SK-N-SH (cell line): ENCODE measurements at regions not wholly inside any gene's neighbourhood (a gene's known extent, or its start where the extent isn't known, plus 50 kb on each side); places are given as distances from the start of the nearest gene placed in this dataset.

Experiments used
- CTCF ChIA-PET: fragments of 300-600, 350-600 bp; formaldehyde crosslinking; extraction: SDS; loops from one replicate; lab custom pipeline; 2021; lab: Yijun Ruan, JAX
- POLR2A ChIA-PET: fragments of 350-600 bp; sonication (Branson Sonifier 250); formaldehyde crosslinking; extraction: SDS; loops from one replicate; lab custom pipeline; 2020; ENCODE audit warnings: antibody characterized with exemption, inconsistent platforms; lab: Yijun Ruan, JAX
- DNase-seq: peaks from one replicate; pipeline ENCODE4 v3.0.0; 2012
- H2AFZ ChIP-seq: fragments of 200-600 bp; sonication (generic); 2 replicates; pipeline ENCODE4 v1.8.1; 2016; ENCODE audit warnings: antibody characterized with exemption, mild to moderate bottlenecking, low read depth
- H3F3A ChIP-seq: fragments of 200-600 bp; sonication (generic); replicated peaks from 2 replicates; pipeline ENCODE3; 2016; ENCODE audit warnings: antibody characterized with exemption, mild to moderate bottlenecking; ENCODE audit not compliant: insufficient read depth
- H3K27ac ChIP-seq, 2 experiments: fragments of 200-500 bp in 1 of 2; fragments of 200-600 bp in 1 of 2; sonication (Bioruptor generic) in 1 of 2; sonication (generic), shearing (Covaris generic) in 1 of 2; 2 replicates each; pipeline versions ENCODE4 v1.5.1 to v1.6.1; 2014 to 2016; ENCODE audit warnings: low read depth in 2 of 2, inconsistent platforms in 1 of 2, low read length in 1 of 2, mild to moderate bottlenecking in 1 of 2, mixed read lengths in 1 of 2
- H3K27me3 ChIP-seq: fragments of 200-600 bp; sonication (generic), shearing (Covaris generic); 2 replicates; pipeline ENCODE4 v1.6.1; 2016; ENCODE audit warnings: mixed run types; ENCODE audit not compliant: insufficient read depth
- H3K36me3 ChIP-seq, 2 experiments: fragments of 200-500 bp in 1 of 2; fragments of 200-600 bp in 1 of 2; sonication (Bioruptor generic) in 1 of 2; sonication (generic) in 1 of 2; replicated peaks in 1 of 2; 2 replicates each; pipeline versions ENCODE3 to v1.5.1; 2014 to 2016; ENCODE audit warnings: low read length in 1 of 2, mild to moderate bottlenecking in 1 of 2; ENCODE audit not compliant: insufficient read depth in 2 of 2, control insufficient read depth in 1 of 2
- H3K4me1 ChIP-seq, 2 experiments: fragments of 200-500 bp in 1 of 2; fragments of 200-600 bp in 1 of 2; sonication (Bioruptor generic) in 1 of 2; sonication (generic), shearing (Covaris generic) in 1 of 2; 2 replicates each; pipeline versions ENCODE4 v1.5.1 to v1.6.1; 2014 to 2016; ENCODE audit warnings: low read depth in 1 of 2, low read length in 1 of 2, mixed run types in 1 of 2; ENCODE audit not compliant: insufficient read depth in 2 of 2, control insufficient read depth in 1 of 2
- H3K4me2 ChIP-seq: fragments of 200-600 bp; sonication (generic), shearing (Covaris generic); 2 replicates; pipeline ENCODE4 v1.6.1; 2017; ENCODE audit warnings: mixed run types
- H3K4me3 ChIP-seq, 2 experiments: fragments of 200-500 bp in 1 of 2; fragments of 200-600 bp in 1 of 2; sonication (Bioruptor generic) in 1 of 2; sonication (generic), shearing (Covaris generic) in 1 of 2; 2 replicates each; pipeline versions ENCODE4 v1.5.1 to v1.8.1; 2014 to 2016; ENCODE audit warnings: low read depth in 2 of 2, inconsistent platforms in 1 of 2, low read length in 1 of 2, mild to moderate bottlenecking in 1 of 2, mixed read lengths in 1 of 2, moderate library complexity in 1 of 2
- H3K79me2 ChIP-seq: fragments of 200-600 bp; sonication (generic); 2 replicates; pipeline ENCODE4 v1.8.1; 2017; ENCODE audit warnings: mild to moderate bottlenecking; ENCODE audit not compliant: insufficient read depth
- H3K9ac ChIP-seq: fragments of 200-600 bp; sonication (generic); 2 replicates; pipeline ENCODE4 v1.6.1; 2017; ENCODE audit warnings: mixed run types
- H3K9me2 ChIP-seq: fragments of 200-600 bp; sonication (generic); 2 replicates; pipeline ENCODE4 v1.6.1; 2017; ENCODE audit warnings: mixed run types
- H3K9me3 ChIP-seq: fragments of 200-600 bp; sonication (generic); 2 replicates; pipeline ENCODE4 v1.6.1; 2017; ENCODE audit warnings: mixed run types, mild to moderate bottlenecking, moderate library complexity
- H4K20me1 ChIP-seq: fragments of 200-600 bp; sonication (generic); 2 replicates; pipeline ENCODE4 v1.6.1; 2017; ENCODE audit warnings: mild to moderate bottlenecking, mixed run types; ENCODE audit not compliant: insufficient read depth
- ELF1 ChIP-seq: IDR thresholded peaks from 2 replicates; pipeline ENCODE4 v1.4.0; 2012
- EP300 ChIP-seq, 2 experiments: IDR thresholded peaks; 2 replicates each; pipeline versions ENCODE4 v1.4.0 to v1.6.1; 2012; ENCODE audit warnings: borderline replicate concordance in 1 of 2, low read depth in 1 of 2, low read length in 1 of 2
- FOXJ3 ChIP-seq: sonication (generic); formaldehyde crosslinking; IDR thresholded peaks from 2 replicates; pipeline ENCODE4 v1.5.1; 2020; ENCODE audit warnings: mild to moderate bottlenecking, missing genetic modification reagents
- FOXM1 ChIP-seq: IDR thresholded peaks from 2 replicates; pipeline ENCODE4 v1.4.0; 2012; ENCODE audit warnings: low read depth, mild to moderate bottlenecking
- JUND ChIP-seq: IDR thresholded peaks from 2 replicates; pipeline ENCODE4 v1.4.0; 2012
- MAX ChIP-seq: IDR thresholded peaks from 2 replicates; pipeline ENCODE4 v1.4.0; 2012; ENCODE audit warnings: low read depth
- NFIC ChIP-seq: IDR thresholded peaks from 2 replicates; pipeline ENCODE4 v1.4.0; 2012; ENCODE audit warnings: borderline replicate concordance
- NRF1 ChIP-seq: IDR thresholded peaks from 2 replicates; pipeline ENCODE4 v1.6.1; 2012; ENCODE audit warnings: low read depth, mild to moderate bottlenecking, low read length
- PBX3 ChIP-seq: IDR thresholded peaks from 2 replicates; pipeline ENCODE4; 2012
- POLR2AphosphoS5 ChIP-seq: IDR thresholded peaks from 2 replicates; pipeline ENCODE4 v1.6.1; 2012; ENCODE audit warnings: low read depth, low read length
- RCOR1 ChIP-seq: fragments of 150-350 bp; IDR thresholded peaks from 2 replicates; pipeline ENCODE4 v1.6.1; 2017; ENCODE audit warnings: antibody characterized with exemption, low read length
- SIN3A ChIP-seq: IDR thresholded peaks from 2 replicates; pipeline ENCODE4 v1.6.1; 2012; ENCODE audit warnings: low read depth, mild to moderate bottlenecking, low read length, moderate library complexity, borderline replicate concordance
- SMC3 ChIP-seq: IDR thresholded peaks from 2 replicates; pipeline ENCODE4 v1.6.1; 2012; ENCODE audit warnings: low read depth, low read length, improper control_type of control experiment
- TAF1 ChIP-seq: IDR thresholded peaks from 2 replicates; pipeline ENCODE4 v1.6.1; 2012; ENCODE audit warnings: low read depth, mild to moderate bottlenecking, low read length, moderate library complexity, borderline replicate concordance
- TCF12 ChIP-seq: IDR thresholded peaks from 2 replicates; pipeline ENCODE4 v1.4.0; 2012
- TEAD4 ChIP-seq: IDR thresholded peaks from 2 replicates; pipeline ENCODE4 v1.4.0; 2012; ENCODE audit warnings: mild to moderate bottlenecking, borderline replicate concordance; ENCODE audit not compliant: insufficient read depth
- YY1 ChIP-seq: IDR thresholded peaks from 2 replicates; pipeline ENCODE4 v1.4.0; 2012; ENCODE audit warnings: low read depth, mild to moderate bottlenecking
- ZBTB33 ChIP-seq: IDR thresholded peaks from 2 replicates; pipeline ENCODE4 v1.4.0; 2012; ENCODE audit warnings: low read depth, borderline replicate concordance
- whole genome bisulfite sequencing: methylation state at CpG from one replicate; pipeline ENCODE4 v1.1.6; 2017; ENCODE audit warnings: low lambda C conversion rate; 5-methylcytosine and 5-hydroxymethylcytosine counted together

GRCh38 chr1:91579658-91580228 lies 79.1 kb downstream of the CDC7 start:
- H3K9ac ChIP-seq = no peak overlapping the region
- WGBS = 33% methylated on average over 5 of the region's 5 CpGs
- no peak overlapping the region for H2AFZ ChIP-seq
- no peaks in the 10 kb centered on the region for H3F3A ChIP-seq
- no peaks in the 10 kb centered on the region for H3K27me3 ChIP-seq
- ChIA-PET POLR2A (no interaction called here), CTCF (no interaction called here)
- peaks cover 0 to 2% of the 10 kb centered on the region in 2 experiments; a peak in 1 of 4 replicates for H3K4me1 ChIP-seq
- no peaks in the 10 kb centered on the region for H3K9me3 ChIP-seq
- no peak for DNase-seq
- H3K36me3 ChIP-seq = no peaks in the 10 kb centered on the region
- no peaks in the 10 kb centered on the region for H4K20me1 ChIP-seq
- no peak overlapping the region for H3K27ac ChIP-seq
- TF ChIP-seq EP300 (IDR thresholded peaks at IDR 0.05; ENCODE audit: borderline replicate concordance in 1 of 2, low read depth in 1 of 2, low read length in 1 of 2) = no peak
- no peak for TF ChIP-seq POLR2AphosphoS5
- no peak for TF ChIP-seq FOXM1
- TF ChIP-seq ZBTB33 = no peak
- TF ChIP-seq TEAD4 = no peak
- TF ChIP-seq SIN3A = no peak
- no peak for TF ChIP-seq TCF12
- TF ChIP-seq TAF1 = no peak
- no peak for TF ChIP-seq JUND
- no peak for TF ChIP-seq NFIC
- TF ChIP-seq PBX3 = no peak
- no peak for TF ChIP-seq NRF1
- TF ChIP-seq SMC3 = no peak
- no peak for TF ChIP-seq MAX
- TF ChIP-seq FOXJ3 = no peak
- TF ChIP-seq ELF1 = no peak
- no peak for TF ChIP-seq YY1
- no peak for TF ChIP-seq RCOR1
- H3K4me2 ChIP-seq = no peak overlapping the region
- no peaks in the 10 kb centered on the region for H3K9me2 ChIP-seq
- H3K4me3 ChIP-seq = no peak overlapping the region
- no peaks in the 10 kb centered on the region for H3K79me2 ChIP-seq
